ENCODE measurements at regions not wholly inside any gene's neighbourhood (a gene's known extent, or its start where the extent isn't known, plus 50 kb on each side); places are given as distances from the start of the nearest gene placed in this dataset.

GRCh38 chr12:93197067-93197593 lies 180.6 kb upstream of the NUDT4 start:
- TF ChIP-seq CTCF (IDR thresholded peaks at IDR 0.05) (no peak), EP300 (IDR thresholded peaks at IDR 0.05) (peak in 1 of 2 donors; percentile 29), POLR2A (IDR thresholded peaks at IDR 0.05) (no peak)

All from tibial nerve (tissue), 4 donors.